ENCODE measurements at regions not wholly inside any gene's neighbourhood (a gene's known extent, or its start where the extent isn't known, plus 50 kb on each side); places are given as distances from the start of the nearest gene placed in this dataset.

GRCh38 chr12:60489071-60489470, 893.2 kb downstream of the SLC16A7 start:
- TF ChIP-seq CTCF (IDR thresholded peaks at IDR 0.05) (no peak), GABPB1 (CRISPR knock-in tag; IDR thresholded peaks at IDR 0.05) (no peak), CREB1 (CRISPR knock-in tag; IDR thresholded peaks at IDR 0.05) (no peak), USF1 (CRISPR knock-in tag; IDR thresholded peaks at IDR 0.05) (no peak)
